ENCODE measurements at regions not wholly inside any gene's neighbourhood (a gene's known extent, or its start where the extent isn't known, plus 50 kb on each side); places are given as distances from the start of the nearest gene placed in this dataset.
A peak's percentile ranks its signal among the peaks of the same experiment; 100 is the strongest.
"Not testable (repeated sequence)": the region's sequence is repeated elsewhere in the genome, so short reads cannot be mapped to it uniquely, and the experiment has no call there.

DNA sequence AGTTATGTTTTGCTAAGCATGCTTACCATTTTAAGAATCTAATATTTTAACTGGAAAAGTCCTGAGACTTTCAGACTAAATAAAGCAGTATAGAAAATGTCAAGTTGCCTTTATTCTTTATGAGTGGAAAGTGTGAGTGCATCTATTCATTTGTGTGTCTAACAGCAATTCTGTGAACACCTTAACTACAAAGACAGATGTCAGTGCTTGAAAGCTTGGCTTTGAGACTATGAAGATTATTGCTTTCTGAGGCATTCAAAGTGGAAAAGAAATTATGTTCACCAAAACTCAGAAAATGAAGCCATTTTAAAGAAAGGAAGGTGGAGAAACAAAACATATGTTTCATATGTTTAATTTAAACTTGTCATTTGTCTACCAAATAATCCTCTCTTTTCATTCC, 294.5 kb upstream of the SEMA3C start:
- DNase-seq, result no peak

DNA sequence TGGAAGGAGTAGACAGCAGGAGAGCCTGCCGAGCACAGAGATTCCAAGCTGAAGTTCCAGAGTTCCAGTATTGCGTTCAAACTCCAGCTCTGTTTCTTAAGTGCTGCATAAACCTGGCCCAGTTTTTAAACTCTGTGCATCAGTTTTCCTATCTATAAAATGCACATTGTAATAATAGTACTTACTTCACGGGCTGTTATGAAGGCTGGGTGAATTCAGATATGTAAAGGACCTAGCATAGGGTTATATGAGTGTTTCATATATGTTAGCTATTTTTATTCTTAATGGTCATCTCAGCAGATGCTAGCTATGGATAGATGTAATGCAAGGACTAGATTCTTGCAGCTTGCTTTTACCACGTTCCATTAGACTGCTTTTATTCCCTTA, 293.1 kb upstream of the SEMA3C start:
- DNase-seq, result no peak

DNA sequence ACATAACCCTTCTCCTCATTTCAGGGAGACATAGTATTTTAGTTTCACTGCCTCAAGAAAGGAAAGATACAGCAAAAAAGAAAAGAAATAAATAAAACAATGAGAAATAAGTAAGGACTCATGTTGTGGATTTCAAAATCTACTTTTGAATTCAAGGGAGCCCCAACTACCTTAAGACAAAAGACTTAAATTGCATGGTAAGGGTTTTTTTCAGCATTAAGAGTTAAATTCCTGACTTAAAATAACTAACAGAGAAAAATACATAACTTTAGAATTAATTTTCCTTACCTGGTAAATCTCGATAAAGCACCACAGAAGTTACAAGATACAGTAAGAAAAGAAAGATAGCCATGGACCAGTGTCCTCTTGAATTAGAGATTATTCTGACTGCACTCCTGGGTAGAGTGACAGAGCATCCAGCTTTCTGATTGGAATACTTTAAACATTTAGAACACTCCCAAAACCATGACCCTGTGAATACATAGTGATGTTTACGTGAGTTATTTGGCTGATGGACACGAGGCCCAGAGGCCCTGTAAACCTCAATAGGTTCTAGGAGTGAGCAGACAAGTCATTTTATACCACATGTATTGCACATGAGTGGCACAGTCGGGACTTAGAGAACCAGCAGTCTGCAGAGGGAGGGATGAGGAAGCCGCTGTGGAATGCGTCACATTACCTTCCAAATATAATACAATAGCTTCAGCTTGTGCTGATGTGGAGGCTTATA, 292.5 kb upstream of the SEMA3C start:
- DNase-seq, result no peak

DNA sequence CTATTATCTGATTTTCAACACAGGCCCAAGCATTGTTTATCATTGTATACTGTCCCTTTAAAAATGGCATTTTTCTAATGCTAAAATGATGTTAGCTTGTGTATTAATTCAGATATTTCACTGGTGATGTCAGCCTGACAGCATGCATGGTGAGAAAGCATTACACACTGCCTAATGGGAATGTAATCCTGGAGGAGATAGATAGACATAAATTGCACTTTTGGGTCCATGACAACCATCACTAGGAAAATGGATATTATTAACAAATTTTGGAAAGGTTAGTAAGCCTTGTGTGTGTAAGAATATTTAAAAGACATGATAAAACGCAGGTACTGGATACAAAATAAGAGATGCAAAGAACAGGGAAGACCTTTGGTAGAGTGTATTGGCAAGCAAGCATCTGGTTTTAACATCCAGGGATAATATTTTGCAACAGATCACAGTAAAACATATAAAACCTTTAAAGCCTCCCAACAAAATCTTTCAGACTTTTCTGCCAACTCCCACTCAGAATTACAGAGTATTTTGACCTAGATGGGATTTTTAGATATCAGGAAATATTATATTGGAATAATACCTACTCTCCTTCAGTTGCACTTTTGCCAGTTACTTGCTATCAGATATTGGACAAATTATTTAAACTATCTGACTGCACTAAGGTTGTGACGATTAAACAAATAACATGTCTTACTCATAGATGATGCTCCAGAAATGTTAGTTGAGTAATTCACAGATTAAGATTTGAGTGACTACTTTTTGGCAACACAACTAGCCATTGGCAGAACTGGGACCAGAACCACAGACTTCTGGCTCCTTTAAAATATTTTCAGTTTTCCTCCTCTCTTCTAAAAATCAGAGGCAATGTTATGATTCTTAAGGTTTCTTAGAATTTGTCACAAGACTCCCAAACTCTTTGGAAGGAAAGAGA, 291.6 kb upstream of the SEMA3C start:
- no peak for DNase-seq

DNA sequence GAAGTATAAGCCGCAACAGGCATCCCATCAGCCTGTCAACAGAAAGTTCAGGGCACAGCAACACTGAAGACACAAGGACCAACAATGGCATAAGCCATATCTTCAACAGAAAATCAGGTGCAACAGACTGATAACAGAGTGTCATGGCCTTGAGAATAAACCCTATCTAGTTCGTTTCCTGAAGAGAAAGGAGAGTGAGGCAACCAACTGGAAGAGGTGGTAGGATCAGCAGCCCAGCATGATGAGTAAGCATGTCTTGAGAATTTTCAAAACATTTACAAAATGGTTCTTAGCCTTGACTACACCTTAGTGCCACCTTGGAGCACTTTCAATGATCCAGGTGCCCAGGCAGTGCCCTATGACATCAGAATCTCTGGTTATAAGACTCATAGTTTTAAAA, 290.2 kb upstream of the SEMA3C start:
- no peak for DNase-seq

DNA sequence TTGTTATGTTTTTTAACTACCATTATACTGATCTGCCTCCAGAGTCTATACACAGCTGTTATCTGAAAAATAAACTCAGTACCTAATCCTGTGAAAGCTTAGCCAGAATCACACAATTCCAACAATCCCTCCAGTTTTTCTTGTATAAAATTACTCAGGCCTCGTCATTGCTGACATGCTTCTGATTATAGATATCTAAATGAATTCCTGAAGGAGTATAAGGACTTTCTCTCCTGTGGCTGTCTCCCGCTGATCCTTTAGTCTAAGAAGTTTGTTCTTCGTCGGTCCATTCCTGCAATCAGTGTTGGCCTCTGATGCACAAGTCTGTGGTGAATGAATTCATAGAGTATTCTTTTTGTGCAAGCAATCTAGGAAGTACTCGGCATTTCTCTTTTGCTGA, 288.9 kb upstream of the SEMA3C start:
- no peak for DNase-seq

DNA sequence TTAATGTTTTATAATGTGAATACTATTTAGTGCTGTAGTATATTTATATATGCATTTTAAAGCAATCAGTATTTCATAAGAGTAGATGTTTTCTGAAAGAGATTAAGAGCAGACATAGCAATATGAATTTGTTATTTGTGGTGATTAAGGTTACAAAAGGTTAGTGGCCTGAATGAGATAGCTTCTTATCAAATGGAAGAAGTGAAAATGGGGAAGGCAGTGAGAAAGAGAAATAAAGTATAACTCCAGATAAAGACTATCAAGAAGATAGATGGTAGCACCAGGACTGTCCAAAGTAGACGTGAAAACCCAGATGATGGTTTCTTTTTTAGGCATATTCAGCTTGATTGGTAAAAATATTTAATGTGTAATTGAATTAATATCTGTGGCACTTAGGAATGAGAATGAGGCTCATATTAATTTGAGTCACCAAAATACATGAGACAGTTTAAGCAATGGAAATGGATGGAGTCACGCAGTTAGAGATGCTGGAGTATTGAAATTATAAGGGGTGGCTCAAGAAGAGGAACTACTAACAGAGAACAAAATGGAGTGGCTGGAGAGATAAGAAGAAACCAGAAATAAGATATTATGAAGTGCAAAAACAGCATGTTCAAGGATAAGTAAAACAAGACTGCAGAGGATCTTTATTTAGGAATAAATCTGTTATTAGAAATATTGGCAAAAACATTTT, 288.0 kb upstream of the SEMA3C start:
- DNase-seq, result no peak

DNA sequence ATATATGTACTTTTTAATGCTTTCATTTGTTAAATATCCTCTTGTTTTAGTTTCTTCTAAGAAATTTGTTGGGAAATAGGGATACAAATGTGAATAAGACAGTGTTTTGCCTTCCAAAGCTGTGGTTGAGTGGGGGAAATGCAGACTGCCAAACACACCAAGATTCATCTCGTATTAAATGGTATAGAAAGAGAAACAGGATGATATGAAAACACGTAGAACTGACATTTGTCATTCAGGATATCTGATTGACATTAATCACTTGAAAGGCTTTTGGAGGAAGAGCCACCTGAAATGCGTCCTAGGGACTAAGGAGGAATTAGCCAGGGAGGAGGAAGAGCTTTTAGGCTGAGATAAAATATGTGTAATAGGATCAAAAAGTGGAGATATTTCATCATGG, 287.4 kb upstream of the SEMA3C start:
- DNase-seq, result no peak

DNA sequence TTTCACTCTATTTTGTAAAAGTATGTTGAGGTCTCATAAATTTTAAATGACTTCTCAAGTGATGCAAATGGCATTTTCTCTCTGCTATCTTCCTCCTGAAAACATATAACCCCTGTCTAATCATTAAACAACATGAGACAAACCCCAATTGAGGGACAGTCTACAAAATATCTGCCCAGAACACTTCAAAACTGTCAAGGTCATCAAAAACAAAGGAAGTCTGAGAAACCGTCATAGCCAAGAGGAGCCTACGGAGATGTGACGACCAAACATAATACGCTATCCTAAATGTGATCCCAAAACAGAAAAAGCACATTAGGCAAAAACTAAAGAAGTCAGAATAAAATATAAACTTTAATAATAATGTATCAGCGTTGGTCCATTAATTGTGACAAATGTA, 282.3 kb upstream of the SEMA3C start:
- DNase-seq, result no peak

DNA sequence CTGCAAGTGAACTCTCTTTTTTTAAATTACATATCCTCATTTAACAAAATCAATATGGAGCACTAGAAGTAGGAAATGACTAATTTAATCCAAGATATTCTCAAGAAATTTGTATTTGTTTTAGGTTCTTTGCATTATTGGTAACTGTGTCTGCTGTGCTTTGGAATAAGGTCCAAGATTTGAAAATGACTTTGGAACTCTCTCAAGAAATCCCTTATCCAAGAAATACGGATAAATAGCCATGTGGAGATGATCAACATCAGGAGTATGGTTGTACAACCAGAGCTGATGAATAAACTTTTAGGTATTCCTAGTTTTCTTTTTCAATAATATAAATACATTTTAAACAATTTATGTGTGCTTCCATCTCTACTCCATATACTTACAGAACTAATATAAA, 279.9 kb upstream of the SEMA3C start:
- no peak for DNase-seq

DNA sequence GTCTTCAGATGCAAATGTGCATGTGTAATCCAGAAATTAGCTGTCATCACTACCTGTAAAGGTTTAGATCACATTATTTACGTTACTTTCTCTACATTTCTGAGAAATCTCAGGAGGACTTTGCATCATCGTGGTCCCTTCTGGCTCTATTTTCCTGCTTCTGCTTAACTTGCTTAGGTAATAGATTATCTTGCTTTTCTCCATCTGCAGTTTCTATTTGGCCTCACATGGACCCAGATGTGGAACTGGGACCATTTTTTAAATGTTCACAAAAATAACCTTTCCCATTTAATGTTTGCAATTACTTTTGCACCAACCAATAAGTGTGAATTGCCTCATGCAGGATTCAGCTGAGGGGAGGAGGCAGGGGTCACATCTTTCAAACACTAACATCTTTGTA, 278.4 kb upstream of the SEMA3C start:
- no peak for DNase-seq

DNA sequence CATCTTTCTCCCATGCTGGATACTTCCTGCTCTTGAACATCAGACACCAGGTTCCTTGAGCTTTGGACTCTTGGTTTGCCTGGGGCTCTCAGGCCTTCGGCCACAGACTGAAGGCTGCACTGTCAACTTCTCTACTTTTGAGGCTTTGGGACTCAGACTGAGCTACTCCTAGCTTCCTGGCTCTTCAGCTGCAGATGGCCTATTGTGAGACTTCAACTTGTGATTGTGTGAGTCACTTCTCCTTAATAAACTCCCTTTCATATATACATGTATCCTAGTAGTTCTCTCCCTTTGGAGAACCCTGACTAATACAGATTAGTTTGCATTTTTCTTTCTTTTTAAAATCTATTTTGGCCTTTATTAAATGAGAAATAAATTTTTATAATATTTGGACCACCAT, 276.2 kb upstream of the SEMA3C start:
- peak in 1 of 2 donors; percentile 15 for DNase-seq

DNA sequence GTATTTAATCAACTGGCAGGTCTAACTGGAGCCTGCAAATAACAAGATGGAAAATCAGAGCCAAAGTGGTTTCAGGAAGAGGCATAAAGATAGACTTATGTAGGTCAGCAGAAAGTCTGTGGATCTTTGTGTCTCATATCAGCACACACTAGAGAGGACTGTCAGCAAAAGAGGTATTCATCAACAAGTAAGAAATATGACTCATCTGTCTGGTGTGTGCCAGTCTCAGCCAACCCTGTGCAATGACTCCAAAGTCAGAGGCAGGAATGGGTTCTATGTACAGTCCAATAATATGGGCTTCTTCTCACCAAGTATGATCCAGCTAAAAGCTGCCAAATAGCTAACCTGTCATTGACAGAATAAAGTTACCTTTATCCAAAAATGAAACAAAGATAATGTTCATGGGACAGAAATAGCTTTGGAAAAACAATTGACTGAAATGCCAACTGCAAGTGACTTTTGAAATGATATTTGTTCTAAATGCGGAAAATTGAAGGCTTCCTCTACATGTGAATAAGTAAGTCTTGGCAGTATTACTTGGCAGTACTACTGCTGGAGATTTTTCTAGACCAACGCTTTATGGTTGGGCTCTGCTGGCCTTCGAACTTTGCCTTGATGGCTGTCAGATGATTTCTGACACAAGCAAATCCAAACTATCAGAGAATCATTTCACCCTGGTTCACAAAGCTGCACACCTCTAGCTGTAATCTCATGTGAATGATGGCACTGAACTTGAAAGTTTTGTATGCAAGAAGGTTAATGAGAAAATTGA, 272.3 kb upstream of the SEMA3C start:
- DNase-seq, result no peak

DNA sequence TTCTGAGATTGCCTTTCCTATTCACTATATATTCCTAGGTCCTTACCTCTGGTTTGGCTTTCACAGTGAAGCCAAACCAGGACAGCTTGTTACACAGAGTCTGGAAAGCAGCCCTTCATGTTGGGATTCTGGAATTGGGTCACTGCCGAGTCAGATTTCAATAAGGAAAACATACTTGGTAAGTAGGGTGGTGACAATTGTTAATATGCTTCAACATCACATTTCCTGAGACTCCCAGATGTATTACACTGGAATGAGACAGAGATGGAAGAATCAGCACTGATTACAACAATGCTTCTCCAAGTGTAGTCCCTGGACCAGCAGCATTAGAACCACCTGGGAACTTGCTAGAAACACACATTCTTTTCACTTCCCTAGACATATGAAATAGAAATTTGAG, 268.9 kb upstream of the SEMA3C start:
- no peak for DNase-seq

DNA sequence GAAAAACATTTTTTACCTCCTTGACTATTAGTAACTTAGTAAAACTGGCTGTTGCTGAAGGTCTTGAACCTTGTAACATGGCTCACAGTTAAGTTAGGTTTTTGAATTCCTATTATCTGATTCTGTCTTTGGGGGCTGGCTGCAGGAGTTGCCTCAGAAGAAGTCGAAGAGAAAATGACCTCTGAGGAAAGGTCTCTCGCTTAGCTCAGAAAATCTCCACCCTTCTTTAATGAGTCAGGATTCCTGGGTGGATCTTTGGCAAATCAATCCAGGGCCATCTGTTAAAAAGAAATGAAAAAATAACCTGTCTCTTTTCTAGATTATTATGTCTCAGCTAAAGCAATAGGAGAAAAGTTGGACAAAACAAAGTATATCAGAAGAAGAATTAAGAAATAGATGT, 267.8 kb upstream of the SEMA3C start:
- no peak for DNase-seq

DNA sequence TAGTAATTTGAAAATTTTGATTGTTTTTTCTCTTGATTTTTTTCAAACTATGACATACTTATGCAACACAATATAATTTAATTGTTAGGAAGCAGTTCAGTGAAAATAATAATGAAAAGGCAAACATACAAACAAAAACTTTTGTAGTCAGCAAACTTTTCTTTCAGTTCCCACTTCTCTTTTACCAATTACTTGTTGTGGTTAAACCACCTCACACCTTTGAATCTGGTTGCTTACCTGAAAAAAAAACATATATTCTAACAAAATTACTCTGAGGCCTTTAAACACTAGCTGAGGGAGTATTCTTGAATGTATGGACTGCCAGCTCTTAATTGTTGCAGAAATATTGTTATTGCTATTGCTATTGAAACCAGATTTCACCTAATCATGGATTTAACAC, 266.2 kb upstream of the SEMA3C start:
- DNase-seq, result no peak

DNA sequence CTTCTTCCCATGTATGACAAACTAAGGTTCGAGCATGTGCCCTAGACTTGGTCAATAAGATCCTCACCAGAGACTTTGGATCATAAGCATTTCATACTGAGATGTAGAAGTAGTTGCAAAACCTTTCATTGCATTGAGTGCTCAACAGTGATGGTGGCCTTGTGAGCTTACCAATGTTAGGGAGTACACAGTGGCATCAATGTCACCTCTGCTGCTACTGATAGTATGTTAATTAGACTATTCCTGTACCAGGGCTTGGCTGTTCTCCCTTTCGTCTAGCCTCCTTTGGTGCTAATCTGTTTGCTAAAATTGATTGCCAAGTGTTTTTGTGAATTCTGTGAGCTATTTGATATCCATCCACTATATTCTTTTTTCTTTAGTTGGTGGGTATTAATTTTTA, 264.5 kb upstream of the SEMA3C start:
- DNase-seq, result no peak

DNA sequence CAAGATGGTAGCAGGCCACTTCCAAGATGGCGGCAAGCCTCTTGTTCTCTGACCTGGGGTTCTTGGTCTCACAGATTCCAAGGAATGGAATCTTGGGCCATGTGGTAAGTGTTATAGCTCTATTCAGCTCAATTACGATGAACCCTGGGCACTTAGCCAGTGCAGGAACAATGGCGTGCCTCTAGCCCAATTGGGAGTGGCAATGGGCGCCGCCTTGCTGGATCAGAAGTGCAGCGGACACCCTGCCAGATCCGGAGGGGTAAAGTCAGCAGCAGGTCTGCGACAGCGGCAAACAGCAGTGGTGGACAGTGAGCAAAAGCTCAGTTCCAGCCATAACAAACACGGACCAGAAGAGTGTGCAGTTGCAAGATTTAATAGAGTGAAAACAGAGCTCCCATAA, 263.2 kb upstream of the SEMA3C start:
- DNase-seq, result not testable (repeated sequence)

DNA sequence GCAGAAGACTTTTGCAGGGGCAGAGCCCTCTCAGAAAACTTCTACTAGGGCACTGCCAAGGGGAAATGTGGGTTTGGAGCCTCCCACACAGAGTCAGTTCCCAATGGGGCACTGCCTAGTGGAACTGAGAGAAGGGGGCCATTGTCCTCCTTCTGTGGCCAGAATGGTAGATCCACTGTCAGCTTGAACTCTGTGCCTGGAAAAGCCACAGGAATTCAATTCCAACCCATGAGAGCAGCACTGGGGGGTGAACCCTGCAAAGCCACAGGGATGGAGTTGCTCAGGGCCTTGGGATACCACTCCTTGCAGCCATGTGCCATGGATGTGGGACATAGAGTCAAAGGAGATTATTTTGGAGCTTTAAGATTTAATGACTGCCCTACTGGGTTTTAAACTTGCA, 262.2 kb upstream of the SEMA3C start:
- no peak for DNase-seq

DNA sequence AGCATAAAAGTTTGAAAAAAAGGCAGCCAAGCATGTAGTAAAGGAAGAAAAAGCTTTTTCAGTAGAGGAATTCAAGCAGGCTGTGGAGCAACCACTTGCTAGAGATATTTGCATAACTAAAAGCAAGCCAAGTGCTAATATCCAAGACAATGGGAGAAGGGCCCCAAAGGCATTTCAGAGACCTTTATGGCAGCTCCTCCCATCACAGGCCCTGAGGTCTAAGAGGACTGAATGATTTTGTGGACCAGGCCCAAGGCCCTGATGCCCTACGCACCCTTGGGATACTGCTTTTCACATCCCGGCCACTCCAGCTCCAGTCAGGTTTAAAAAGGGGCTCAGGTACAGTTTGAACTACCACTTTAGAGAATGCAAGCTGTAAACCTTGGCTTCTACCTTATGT, 261.7 kb upstream of the SEMA3C start:
- no peak for DNase-seq

DNA sequence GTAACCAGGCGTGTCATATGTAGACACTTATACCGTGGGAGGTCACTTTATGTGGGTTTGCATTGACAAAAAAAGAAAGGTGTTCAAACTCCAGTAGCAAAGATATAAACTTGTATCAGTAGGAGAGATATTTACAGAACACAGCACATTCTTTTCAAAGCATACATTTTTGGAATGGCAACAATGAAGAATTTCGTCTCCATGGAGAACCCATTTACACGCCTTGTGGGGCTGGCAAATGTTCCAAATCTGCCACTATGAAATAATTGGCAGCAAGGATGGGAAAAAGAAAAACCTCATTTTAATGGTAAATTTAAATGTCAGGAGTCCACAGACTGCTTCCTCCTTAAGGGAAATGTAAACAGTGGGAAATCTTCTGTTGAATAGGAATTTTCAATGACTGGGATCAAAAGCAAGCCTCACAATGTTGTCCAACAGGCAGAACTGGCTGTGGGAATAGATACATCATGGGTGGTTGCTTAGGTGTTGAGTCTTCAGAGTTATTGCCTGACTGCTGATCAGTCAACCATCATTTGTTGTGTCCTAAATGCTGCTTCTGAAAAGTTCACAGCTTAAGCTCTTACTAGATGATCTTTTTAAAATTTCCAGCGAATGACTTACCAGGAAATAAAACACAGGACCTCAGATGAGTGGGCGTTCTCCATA, 256.6 kb upstream of the SEMA3C start:
- DNase-seq, result no peak

DNA sequence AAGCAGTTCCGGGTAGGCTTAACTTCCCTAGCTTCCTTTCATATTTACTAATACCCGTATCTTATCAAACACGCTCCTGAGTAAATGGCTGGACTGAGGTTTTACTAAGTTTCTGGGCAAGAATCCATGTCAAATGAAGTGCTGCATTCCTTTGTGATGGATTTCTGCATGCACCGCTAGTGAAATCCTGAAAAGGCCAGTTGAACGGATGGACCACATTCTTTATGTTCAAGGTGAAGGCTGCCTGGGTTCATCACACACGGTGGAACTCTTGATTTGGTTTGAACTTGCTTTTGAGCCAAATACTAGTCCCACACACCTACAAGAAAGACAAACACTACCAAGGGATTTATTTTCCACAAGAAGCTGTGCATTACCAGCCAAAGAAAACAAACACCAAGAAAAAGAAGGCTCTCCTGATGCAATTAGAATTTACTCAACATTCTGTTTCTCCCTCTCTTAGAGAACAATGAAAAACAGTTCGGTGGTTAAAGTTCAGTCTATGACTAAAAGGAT, 255.0 kb upstream of the SEMA3C start:
- no peak for DNase-seq

Measured in inflammatory macrophage (primary cell).